Neural progenitor cell (in vitro differentiated cells): ENCODE measurements at regions not wholly inside any gene's neighbourhood (a gene's known extent, or its start where the extent isn't known, plus 50 kb on each side); places are given as distances from the start of the nearest gene placed in this dataset.

Experiments used
- EZH2phosphoT487 ChIP-seq: fragments of 200-600 bp; sonication (generic); IDR thresholded peaks from 2 replicates; pipeline ENCODE4 v1.6.1; 2017; ENCODE audit warnings: antibody characterized with exemption
- TF ChIP-seq, protein P1 (sequence below): fragments of 200-600 bp; sonication (generic); IDR thresholded peaks from 2 replicates; pipeline ENCODE4 v1.5.1; 2017; ENCODE audit warnings: antibody characterized with exemption, mild to moderate bottlenecking

DNA sequence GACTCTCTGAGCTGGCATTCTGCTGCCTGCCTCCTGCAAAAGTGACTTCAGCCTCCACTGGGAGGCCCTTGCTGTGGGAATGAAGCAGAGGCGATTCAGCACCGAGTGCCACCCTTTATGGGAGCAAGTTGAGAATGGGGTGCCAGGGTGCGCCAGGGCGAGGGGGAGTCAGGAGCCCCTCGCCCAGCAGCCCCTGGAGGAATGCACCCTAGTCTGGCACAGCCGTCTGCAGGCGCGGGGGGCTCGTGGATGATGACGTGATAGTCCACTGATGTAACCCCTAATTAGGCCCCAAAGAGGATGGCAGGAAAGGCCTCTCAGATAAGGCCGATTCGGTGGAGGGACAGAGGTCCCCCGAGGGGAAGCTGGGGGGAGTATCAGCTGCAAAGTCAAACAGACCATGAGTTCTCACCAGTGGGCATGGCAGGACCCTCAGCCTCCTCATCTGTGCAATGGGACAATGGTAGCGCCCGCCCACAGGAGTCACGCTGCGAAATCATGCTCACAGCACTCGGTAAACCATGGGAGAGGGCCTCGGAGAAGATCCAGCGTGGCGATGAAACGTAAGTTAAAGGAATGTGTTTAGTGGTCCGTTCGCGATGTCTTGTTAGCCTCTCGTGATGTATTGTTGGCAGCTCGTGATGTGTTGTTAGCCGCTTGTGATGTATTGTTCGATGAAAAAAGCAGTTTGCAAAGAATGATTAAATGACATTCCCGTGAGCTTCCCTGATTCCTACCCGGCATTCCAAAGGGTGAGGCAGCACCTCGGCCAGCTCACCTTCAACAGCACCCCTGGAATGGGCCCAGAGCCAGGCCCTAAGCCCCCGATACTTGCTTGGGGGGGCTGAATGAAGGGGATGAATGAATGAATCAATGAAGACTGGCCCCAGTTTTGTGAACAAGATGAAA, 49.7 kb upstream of the NOTCH1 start:
- TF ChIP-seq, protein P1, sequence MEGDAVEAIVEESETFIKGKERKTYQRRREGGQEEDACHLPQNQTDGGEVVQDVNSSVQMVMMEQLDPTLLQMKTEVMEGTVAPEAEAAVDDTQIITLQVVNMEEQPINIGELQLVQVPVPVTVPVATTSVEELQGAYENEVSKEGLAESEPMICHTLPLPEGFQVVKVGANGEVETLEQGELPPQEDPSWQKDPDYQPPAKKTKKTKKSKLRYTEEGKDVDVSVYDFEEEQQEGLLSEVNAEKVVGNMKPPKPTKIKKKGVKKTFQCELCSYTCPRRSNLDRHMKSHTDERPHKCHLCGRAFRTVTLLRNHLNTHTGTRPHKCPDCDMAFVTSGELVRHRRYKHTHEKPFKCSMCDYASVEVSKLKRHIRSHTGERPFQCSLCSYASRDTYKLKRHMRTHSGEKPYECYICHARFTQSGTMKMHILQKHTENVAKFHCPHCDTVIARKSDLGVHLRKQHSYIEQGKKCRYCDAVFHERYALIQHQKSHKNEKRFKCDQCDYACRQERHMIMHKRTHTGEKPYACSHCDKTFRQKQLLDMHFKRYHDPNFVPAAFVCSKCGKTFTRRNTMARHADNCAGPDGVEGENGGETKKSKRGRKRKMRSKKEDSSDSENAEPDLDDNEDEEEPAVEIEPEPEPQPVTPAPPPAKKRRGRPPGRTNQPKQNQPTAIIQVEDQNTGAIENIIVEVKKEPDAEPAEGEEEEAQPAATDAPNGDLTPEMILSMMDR: no peak
- TF ChIP-seq EZH2phosphoT487: no peak
